Natural killer cell (primary cell): ENCODE measurements at regions not wholly inside any gene's neighbourhood (a gene's known extent, or its start where the extent isn't known, plus 50 kb on each side); places are given as distances from the start of the nearest gene placed in this dataset.

Experiments
- ATAC-seq, 3 donors: fragments of 150-1000 bp in 2 of 3; fragments of 200-7000 bp in 1 of 3; cut with Tn5 transposase; 1 replicate in 1 of 3; 2 replicates in 2 of 3; pipeline ENCODE4 v1.10.0; 2021; ENCODE audit warnings: mild to moderate bottlenecking in 2 of 3, moderate library complexity in 2 of 3
- DNase-seq, 2 donors: peaks; one replicate each; pipeline versions ENCODE4 v3.0.0 to v3.0.0-alpha.2; 2013 to 2021; ENCODE audit warnings: mixed read lengths in 1 of 2
- H3K27ac ChIP-seq: one replicate; pipeline ENCODE4 v1.5.1; 2013; ENCODE audit warnings: mild to moderate bottlenecking, low read length
- H3K27me3 ChIP-seq: one replicate; pipeline ENCODE4 v1.6.1; 2013; ENCODE audit warnings: low read length; ENCODE audit not compliant: control insufficient read depth, insufficient read depth
- H3K36me3 ChIP-seq: one replicate; pipeline ENCODE4 v1.6.1; 2013; ENCODE audit warnings: low read length; ENCODE audit not compliant: control insufficient read depth, insufficient read depth
- H3K4me1 ChIP-seq: one replicate; pipeline ENCODE4 v1.6.1; 2013; ENCODE audit warnings: low read length; ENCODE audit not compliant: control insufficient read depth, insufficient read depth
- H3K4me3 ChIP-seq: one replicate; pipeline ENCODE4 v1.5.1; 2013; ENCODE audit warnings: low read length
- H3K9me3 ChIP-seq: one replicate; pipeline ENCODE4 v1.6.1; 2013; ENCODE audit warnings: low read length; ENCODE audit not compliant: control insufficient read depth, insufficient read depth
- H3K27ac Mint-ChIP-seq, 2 donors: one replicate each; pipeline ENCODE4 v1.8.0; 2022; ENCODE audit warnings: mild to moderate bottlenecking in 2 of 2, mixed read lengths in 2 of 2, moderate library complexity in 1 of 2
- H3K27me3 Mint-ChIP-seq, 2 donors: one replicate each; pipeline ENCODE4 v1.8.0; 2022; ENCODE audit warnings: low read depth in 2 of 2, mixed read lengths in 2 of 2
- H3K36me3 Mint-ChIP-seq: one replicate; pipeline ENCODE4 v1.8.0; 2022; ENCODE audit warnings: mixed read lengths
- H3K4me1 Mint-ChIP-seq, 2 donors: one replicate each; pipeline ENCODE4 v1.8.0; 2022; ENCODE audit warnings: mixed read lengths in 2 of 2
- H3K4me3 Mint-ChIP-seq: one replicate; pipeline ENCODE4 v1.8.0; 2022; ENCODE audit warnings: mild to moderate bottlenecking, moderate library complexity, mixed read lengths
- H3K9me3 Mint-ChIP-seq, 2 donors: one replicate each; pipeline ENCODE4 v1.8.0; 2022; ENCODE audit warnings: mixed read lengths in 2 of 2
- WGBS: methylation state at CpG from one replicate; pipeline ENCODE4 v1.1.7; 2013; ENCODE audit warnings: missing lambda C conversion rate; ENCODE audit not compliant: insufficient coverage; 5-methylcytosine and 5-hydroxymethylcytosine counted together
- intact Hi-C: fragments of 100-400 bp; cut with micrococcal nuclease; formaldehyde crosslinking; loops from one replicate; pipeline ENCODE4 v1.14.2; 2022
- TF ChIP-seq, protein P1 (sequence below): fragments of 200-600 bp; IDR thresholded peaks from one replicate; pipeline ENCODE4 v1.8.0; 2022; ENCODE audit warnings: antibody characterized with exemption

DNA sequence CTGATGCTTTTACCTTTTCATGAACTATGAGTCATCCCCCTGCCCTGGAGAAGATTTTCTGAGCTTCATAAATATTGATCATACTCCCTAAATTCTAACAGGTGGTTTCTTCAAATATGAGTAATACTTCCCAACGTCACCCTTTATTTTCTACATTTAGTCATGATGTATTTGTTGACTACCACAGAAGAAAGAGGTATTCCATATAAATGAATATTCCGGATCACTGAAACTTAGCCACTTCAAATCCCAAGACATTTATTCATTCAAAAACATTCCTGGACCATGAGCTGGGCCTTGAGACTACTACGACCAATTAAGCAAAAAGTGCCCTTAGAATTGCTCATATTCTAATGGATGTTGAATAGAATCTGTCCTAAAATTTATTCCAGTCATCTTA is 395.8 kb upstream of the NPVF start:
- intact Hi-C loops = no loop called here
- TF ChIP-seq, protein P1, sequence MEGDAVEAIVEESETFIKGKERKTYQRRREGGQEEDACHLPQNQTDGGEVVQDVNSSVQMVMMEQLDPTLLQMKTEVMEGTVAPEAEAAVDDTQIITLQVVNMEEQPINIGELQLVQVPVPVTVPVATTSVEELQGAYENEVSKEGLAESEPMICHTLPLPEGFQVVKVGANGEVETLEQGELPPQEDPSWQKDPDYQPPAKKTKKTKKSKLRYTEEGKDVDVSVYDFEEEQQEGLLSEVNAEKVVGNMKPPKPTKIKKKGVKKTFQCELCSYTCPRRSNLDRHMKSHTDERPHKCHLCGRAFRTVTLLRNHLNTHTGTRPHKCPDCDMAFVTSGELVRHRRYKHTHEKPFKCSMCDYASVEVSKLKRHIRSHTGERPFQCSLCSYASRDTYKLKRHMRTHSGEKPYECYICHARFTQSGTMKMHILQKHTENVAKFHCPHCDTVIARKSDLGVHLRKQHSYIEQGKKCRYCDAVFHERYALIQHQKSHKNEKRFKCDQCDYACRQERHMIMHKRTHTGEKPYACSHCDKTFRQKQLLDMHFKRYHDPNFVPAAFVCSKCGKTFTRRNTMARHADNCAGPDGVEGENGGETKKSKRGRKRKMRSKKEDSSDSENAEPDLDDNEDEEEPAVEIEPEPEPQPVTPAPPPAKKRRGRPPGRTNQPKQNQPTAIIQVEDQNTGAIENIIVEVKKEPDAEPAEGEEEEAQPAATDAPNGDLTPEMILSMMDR = no peak
- Histone ChIP-seq H3K9me3 (no peaks in the 10 kb centered on the region), H3K4me1 (peaks cover 14% of the 10 kb centered on the region), H3K27ac (no peak overlapping the region), H3K27me3 (no peaks in the 10 kb centered on the region), H3K36me3 (no peaks in the 10 kb centered on the region), H3K4me3 (no peak overlapping the region)
- no peak for DNase-seq
- Mint-ChIP-seq H3K4me3 (no peak overlapping the region), H3K36me3 (no peaks in the 10 kb centered on the region), H3K27me3 (peaks cover 5 to 14% of the 10 kb centered on the region in 2 donors), H3K9me3 (no peaks in the 10 kb centered on the region), H3K4me1 (peaks cover 12% of the 10 kb centered on the region in 2 donors), H3K27ac (no peak overlapping the region)
- 80% methylated on average over 1 of the region's 3 CpGs for WGBS
- ATAC-seq = no peak

DNA sequence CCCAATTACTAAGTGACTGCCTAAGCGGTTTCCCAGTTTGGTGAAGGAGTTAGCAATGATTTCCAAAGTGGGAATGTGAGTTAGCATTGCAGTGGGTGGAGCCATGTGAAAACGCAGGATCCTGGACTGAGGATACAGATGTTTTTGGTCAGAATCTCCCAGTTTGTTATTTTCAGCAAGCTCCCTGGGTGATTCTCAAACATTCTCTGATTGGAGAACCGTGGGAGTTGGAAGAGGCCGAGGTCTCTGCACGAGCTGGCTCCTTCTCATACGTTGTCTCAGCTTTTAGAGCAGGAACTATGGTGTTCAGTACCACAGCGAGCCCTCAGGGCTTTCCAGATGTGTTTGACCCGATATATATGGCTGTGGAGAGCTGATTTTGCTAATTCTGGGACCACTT is 396.5 kb upstream of the NPVF start:
- WGBS = 62% methylated on average over 8 of the region's 8 CpGs
- H3K27me3 Mint-ChIP-seq = peaks cover 5 to 14% of the 10 kb centered on the region in 2 donors
- H3K9me3 Mint-ChIP-seq = no peaks in the 10 kb centered on the region
- TF ChIP-seq, protein P1 = no peak
- no peak overlapping the region for H3K27ac Mint-ChIP-seq
- no peak for ATAC-seq
- Histone ChIP-seq H3K27ac (no peak overlapping the region), H3K4me1 (peaks cover 14% of the 10 kb centered on the region), H3K4me3 (no peak overlapping the region), H3K9me3 (no peaks in the 10 kb centered on the region), H3K36me3 (no peaks in the 10 kb centered on the region), H3K27me3 (no peaks in the 10 kb centered on the region)
- DNase-seq = no peak
- intact Hi-C loops = no loop called here
- peaks cover 12% of the 10 kb centered on the region in 2 donors for H3K4me1 Mint-ChIP-seq
- no peak overlapping the region for H3K4me3 Mint-ChIP-seq
- H3K36me3 Mint-ChIP-seq = no peaks in the 10 kb centered on the region

DNA sequence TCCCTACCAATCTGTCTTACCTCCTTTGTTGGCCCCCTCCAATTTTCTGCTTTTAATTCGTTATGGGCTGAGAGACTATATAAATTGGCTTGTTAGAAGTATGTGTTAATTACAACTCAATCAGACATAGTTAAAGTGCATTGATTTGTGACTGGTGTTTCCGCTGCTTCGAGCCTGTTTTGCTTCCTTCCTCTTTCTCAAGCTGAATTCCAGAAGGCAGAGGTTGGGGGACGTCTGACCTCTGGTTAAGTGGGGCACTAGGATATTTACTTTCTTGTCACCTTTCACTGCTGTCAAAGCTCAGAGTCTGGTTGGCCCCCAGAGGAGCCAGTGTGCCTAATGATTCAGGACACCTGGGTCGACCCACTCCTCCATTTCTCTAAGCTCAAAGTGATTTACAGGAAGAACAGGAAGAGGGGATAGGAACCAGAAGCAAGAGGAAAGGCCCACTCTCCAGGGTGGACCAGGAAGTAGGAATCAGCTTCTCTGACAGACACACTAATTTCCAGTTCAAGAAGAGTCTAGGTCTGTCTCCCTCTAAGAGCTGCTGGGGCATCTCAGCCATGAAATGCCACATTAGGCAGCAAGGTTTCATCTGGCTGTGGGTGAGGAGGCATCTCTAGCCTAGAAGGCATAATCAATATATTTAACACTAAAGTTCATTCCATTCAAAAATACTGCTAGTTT is 397.2 kb upstream of the NPVF start:
- H3K27me3 Mint-ChIP-seq = peaks cover 5 to 14% of the 10 kb centered on the region in 2 donors
- TF ChIP-seq, protein P1 = no peak
- ATAC-seq (no peak), DNase-seq (no peak)
- H3K27ac Mint-ChIP-seq = no peak overlapping the region
- H3K4me3 ChIP-seq = no peak overlapping the region
- no peaks in the 10 kb centered on the region for H3K36me3 Mint-ChIP-seq
- 15% methylated on average over 2 of the region's 5 CpGs for WGBS
- H3K9me3 ChIP-seq = no peaks in the 10 kb centered on the region
- H3K4me3 Mint-ChIP-seq = no peak overlapping the region
- no peak overlapping the region for H3K27ac ChIP-seq
- no peaks in the 10 kb centered on the region for H3K36me3 ChIP-seq
- H3K4me1 Mint-ChIP-seq = peaks cover 6% of the 10 kb centered on the region in 2 donors
- no peaks in the 10 kb centered on the region for H3K27me3 ChIP-seq
- peaks cover 9% of the 10 kb centered on the region for H3K4me1 ChIP-seq
- H3K9me3 Mint-ChIP-seq = no peaks in the 10 kb centered on the region
- intact Hi-C loops = no loop called here
